CD14-positive monocyte (primary cell): ENCODE measurements at regions not wholly inside any gene's neighbourhood (a gene's known extent, or its start where the extent isn't known, plus 50 kb on each side); places are given as distances from the start of the nearest gene placed in this dataset.

Source experiments
- DNase-seq, 3 donors: peaks; one replicate each; pipeline ENCODE4 v3.0.0-alpha.2; 2011 to 2022
- H2AFZ ChIP-seq: 2 replicates; pipeline ENCODE4 v1.6.0; 2012; ENCODE audit warnings: mild to moderate bottlenecking, low read depth, low read length, inconsistent platforms; ENCODE audit not compliant: insufficient read depth, poor library complexity, severe bottlenecking
- H3K27ac ChIP-seq, 2 donors: 1 replicate in 1 of 2; 2 replicates in 1 of 2; pipeline ENCODE4 v1.5.1; 2012 to 2013; ENCODE audit warnings: low read length in 2 of 2, control low read depth in 1 of 2, inconsistent platforms in 1 of 2, low read depth in 1 of 2, mild to moderate bottlenecking in 1 of 2
- H3K27me3 ChIP-seq, 2 donors: one replicate each; pipeline versions ENCODE4 v1.6.0 to v1.6.1; 2011 to 2013; ENCODE audit warnings: low read length in 2 of 2; ENCODE audit not compliant: control insufficient read depth in 2 of 2, insufficient read depth in 2 of 2
- H3K36me3 ChIP-seq, 2 donors: replicated peaks in 1 of 2; 1 replicate in 1 of 2; 2 replicates in 1 of 2; pipeline versions ENCODE4 v1.5.1 to v1.6.1; 2012 to 2013; ENCODE audit warnings: low read length in 2 of 2, control low read depth in 1 of 2, inconsistent platforms in 1 of 2, mild to moderate bottlenecking in 1 of 2; ENCODE audit not compliant: insufficient read depth in 2 of 2, control insufficient read depth in 1 of 2
- H3K4me1 ChIP-seq, 2 donors: 1 replicate in 1 of 2; 2 replicates in 1 of 2; pipeline versions ENCODE4 v1.5.1 to v1.6.1; 2012 to 2013; ENCODE audit warnings: low read length in 2 of 2, control low read depth in 1 of 2, inconsistent platforms in 1 of 2, mild to moderate bottlenecking in 1 of 2, moderate library complexity in 1 of 2; ENCODE audit not compliant: insufficient read depth in 2 of 2, control insufficient read depth in 1 of 2
- H3K4me2 ChIP-seq: replicated peaks from 2 replicates; pipeline ENCODE3; 2012; ENCODE audit warnings: low read length, moderate library complexity, mild to moderate bottlenecking; ENCODE audit not compliant: poor library complexity, severe bottlenecking; ENCODE audit errors: extremely low read depth
- H3K4me3 ChIP-seq, 3 experiments: fragments of 200-600 bp in 1 of 3; sonication (generic) in 1 of 3; replicated peaks in 1 of 3; 1 replicate in 2 of 3; 2 replicates in 1 of 3; pipeline ENCODE4 v1.5.1; 2011 to 2013; ENCODE audit warnings: low read length in 3 of 3, mild to moderate bottlenecking in 3 of 3, control low read depth in 2 of 3, low read depth in 2 of 3, inconsistent platforms in 1 of 3, moderate library complexity in 1 of 3
- H3K79me2 ChIP-seq: 2 replicates; pipeline ENCODE4 v1.6.0; 2012; ENCODE audit warnings: mild to moderate bottlenecking, control low read depth, inconsistent platforms, low read length, moderate library complexity; ENCODE audit not compliant: insufficient read depth
- H3K9ac ChIP-seq: 2 replicates; pipeline ENCODE4 v1.6.0; 2017; ENCODE audit warnings: low read length, mild to moderate bottlenecking; ENCODE audit not compliant: insufficient read depth, poor library complexity, severe bottlenecking
- H3K9me3 ChIP-seq, 2 donors: replicated peaks in 1 of 2; 1 replicate in 1 of 2; 2 replicates in 1 of 2; pipeline versions ENCODE4 v1.5.1 to v1.6.1; 2012 to 2013; ENCODE audit warnings: low read length in 2 of 2, control low read depth in 1 of 2; ENCODE audit not compliant: control insufficient read depth in 1 of 2, insufficient read depth in 1 of 2
- H4K20me1 ChIP-seq: 2 replicates; pipeline ENCODE4 v1.6.0; 2012; ENCODE audit warnings: mild to moderate bottlenecking, low read length, control low read depth, moderate library complexity; ENCODE audit not compliant: insufficient read depth
- H3K27ac Mint-ChIP-seq, 7 donors: one replicate each; pipeline ENCODE4 v1.8.0; 2020; ENCODE audit warnings: mild to moderate bottlenecking in 7 of 7, mixed read lengths in 7 of 7, moderate library complexity in 6 of 7, inconsistent platforms in 2 of 7
- H3K27me3 Mint-ChIP-seq, 3 donors: one replicate each; pipeline ENCODE4 v1.8.0; 2021 to 2022; ENCODE audit warnings: low read depth in 3 of 3, mild to moderate bottlenecking in 3 of 3, mixed read lengths in 3 of 3, moderate library complexity in 3 of 3, inconsistent platforms in 1 of 3
- H3K36me3 Mint-ChIP-seq, 2 donors: one replicate each; pipeline ENCODE4 v1.8.0; 2020; ENCODE audit warnings: mixed read lengths in 2 of 2, inconsistent platforms in 1 of 2, mild to moderate bottlenecking in 1 of 2
- H3K4me1 Mint-ChIP-seq: one replicate; pipeline ENCODE4 v1.8.0; 2020; ENCODE audit warnings: mild to moderate bottlenecking, mixed read lengths
- H3K4me3 Mint-ChIP-seq, 2 donors: one replicate each; pipeline ENCODE4 v1.8.0; 2020; ENCODE audit warnings: mild to moderate bottlenecking in 2 of 2, mixed read lengths in 2 of 2, moderate library complexity in 1 of 2
- H3K9me3 Mint-ChIP-seq, 7 donors: one replicate each; pipeline ENCODE4 v1.8.0; 2020 to 2022; ENCODE audit warnings: mixed read lengths in 7 of 7, mild to moderate bottlenecking in 6 of 7, moderate library complexity in 6 of 7, inconsistent platforms in 2 of 7
- WGBS: methylation state at CpG from one replicate; pipeline ENCODE4 v1.1.5; 2013; ENCODE audit warnings: missing lambda C conversion rate; ENCODE audit not compliant: insufficient coverage; 5-methylcytosine and 5-hydroxymethylcytosine counted together
- intact Hi-C, 2 donors: fragments of 100-400 bp; cut with micrococcal nuclease; formaldehyde crosslinking; loops; one replicate each; pipeline versions ENCODE4 v1.15.0 to v1.15.1; 2023
- TF ChIP-seq, protein P1 (sequence below): fragments of 200-600 bp; IDR thresholded peaks from one replicate; pipeline ENCODE4 v1.8.0; 2022; ENCODE audit warnings: antibody characterized with exemption, mild to moderate bottlenecking

DNA sequence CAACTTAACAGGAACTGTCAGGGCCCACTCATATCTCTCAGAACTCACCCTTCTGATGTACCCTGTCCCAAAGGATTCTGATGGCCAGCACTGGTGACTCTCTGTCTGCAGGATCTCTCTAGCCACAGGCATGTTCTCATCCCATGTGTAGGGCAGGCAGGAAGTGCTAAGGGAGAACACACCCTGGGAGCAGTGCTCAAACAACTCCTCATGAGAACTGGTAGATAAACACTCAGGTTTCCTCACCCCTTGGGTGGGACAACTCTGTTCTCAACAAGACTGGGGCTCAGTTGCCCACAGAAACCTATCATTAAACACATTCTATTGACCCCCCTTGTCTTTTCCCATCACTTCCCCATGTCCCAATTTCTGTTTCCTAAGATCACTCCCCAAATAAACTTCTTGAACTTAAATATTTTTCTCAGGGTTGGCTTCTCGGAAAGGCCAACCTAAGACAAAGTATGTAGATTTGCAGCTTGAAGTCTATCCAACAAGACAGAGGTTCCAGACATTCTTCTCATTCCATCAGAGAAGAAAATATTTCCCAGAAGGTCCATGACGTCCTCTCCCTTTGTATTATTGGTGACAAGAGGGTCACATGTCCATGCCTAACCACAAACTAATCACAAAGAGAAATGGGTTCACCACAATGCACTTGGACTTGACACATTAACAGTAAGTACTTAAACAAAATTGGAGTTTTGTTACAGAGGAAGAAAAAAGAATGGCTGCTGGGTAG is 276.6 kb upstream of the GADL1 start:
- intact Hi-C loops: no loop called here
- no peak overlapping the region for H3K4me3 ChIP-seq

DNA sequence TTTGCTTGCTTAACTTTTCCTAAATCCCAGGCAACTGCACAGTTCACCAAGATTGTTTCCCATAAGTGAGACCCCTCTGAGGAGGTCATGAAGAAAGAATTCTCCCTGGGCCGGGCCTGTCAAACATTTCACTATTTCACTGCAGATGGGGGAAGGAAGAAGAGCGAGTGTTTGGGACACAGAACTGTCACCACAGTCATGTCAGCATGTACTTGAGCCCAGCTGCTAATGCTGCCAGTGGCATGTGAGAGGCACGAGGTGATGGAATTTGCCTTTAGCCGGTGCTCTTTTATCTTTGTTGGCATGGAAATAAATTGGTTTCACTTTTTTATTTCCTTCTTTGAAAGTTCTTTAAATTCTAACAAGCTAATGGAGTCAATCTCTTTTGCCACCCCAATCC is 277.9 kb upstream of the GADL1 start:
- Mint-ChIP-seq H3K27me3 (peaks cover 0 to 1% (median 0%) of the 10 kb centered on the region in 3 donors), H3K27ac (no peak overlapping the region)
- no peak for DNase-seq

More for the DNA sequence above, 276.6 kb upstream of the GADL1 start:
- peaks cover 0 to 1% (median 0%) of the 10 kb centered on the region in 3 donors for H3K27me3 Mint-ChIP-seq
- no peaks in the 10 kb centered on the region for H3K9me3 ChIP-seq
- TF ChIP-seq, protein P1, sequence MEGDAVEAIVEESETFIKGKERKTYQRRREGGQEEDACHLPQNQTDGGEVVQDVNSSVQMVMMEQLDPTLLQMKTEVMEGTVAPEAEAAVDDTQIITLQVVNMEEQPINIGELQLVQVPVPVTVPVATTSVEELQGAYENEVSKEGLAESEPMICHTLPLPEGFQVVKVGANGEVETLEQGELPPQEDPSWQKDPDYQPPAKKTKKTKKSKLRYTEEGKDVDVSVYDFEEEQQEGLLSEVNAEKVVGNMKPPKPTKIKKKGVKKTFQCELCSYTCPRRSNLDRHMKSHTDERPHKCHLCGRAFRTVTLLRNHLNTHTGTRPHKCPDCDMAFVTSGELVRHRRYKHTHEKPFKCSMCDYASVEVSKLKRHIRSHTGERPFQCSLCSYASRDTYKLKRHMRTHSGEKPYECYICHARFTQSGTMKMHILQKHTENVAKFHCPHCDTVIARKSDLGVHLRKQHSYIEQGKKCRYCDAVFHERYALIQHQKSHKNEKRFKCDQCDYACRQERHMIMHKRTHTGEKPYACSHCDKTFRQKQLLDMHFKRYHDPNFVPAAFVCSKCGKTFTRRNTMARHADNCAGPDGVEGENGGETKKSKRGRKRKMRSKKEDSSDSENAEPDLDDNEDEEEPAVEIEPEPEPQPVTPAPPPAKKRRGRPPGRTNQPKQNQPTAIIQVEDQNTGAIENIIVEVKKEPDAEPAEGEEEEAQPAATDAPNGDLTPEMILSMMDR: no peak
- H4K20me1 ChIP-seq: no peaks in the 10 kb centered on the region
- H3K79me2 ChIP-seq: no peaks in the 10 kb centered on the region
- no peak for DNase-seq
- H3K9me3 Mint-ChIP-seq: no peaks in the 10 kb centered on the region
- H3K9ac ChIP-seq: no peak overlapping the region
- H3K4me3 Mint-ChIP-seq: no peak overlapping the region
- H3K4me2 ChIP-seq: no peak overlapping the region
- peaks cover 4% of the 10 kb centered on the region for H3K4me1 Mint-ChIP-seq
- no peaks in the 10 kb centered on the region for H3K36me3 Mint-ChIP-seq
- no peaks in the 10 kb centered on the region for H3K36me3 ChIP-seq
- no CpG with 5 or more reads among the region's 2 CpGs for WGBS
- H2AFZ ChIP-seq: no peak overlapping the region
- no peak overlapping the region for H3K27ac ChIP-seq
- no peak overlapping the region for H3K27ac Mint-ChIP-seq
- H3K4me1 ChIP-seq: no peaks in the 10 kb centered on the region
- no peaks in the 10 kb centered on the region for H3K27me3 ChIP-seq

More for the DNA sequence above, 277.9 kb upstream of the GADL1 start:
- intact Hi-C loops: no loop called here
- Histone ChIP-seq H4K20me1 (no peaks in the 10 kb centered on the region), H3K4me1 (no peaks in the 10 kb centered on the region), H3K9me3 (no peaks in the 10 kb centered on the region), H3K4me3 (no peak overlapping the region), H2AFZ (no peak overlapping the region), H3K36me3 (no peaks in the 10 kb centered on the region), H3K9ac (no peak overlapping the region), H3K27me3 (no peaks in the 10 kb centered on the region), H3K4me2 (no peak overlapping the region), H3K79me2 (no peaks in the 10 kb centered on the region), H3K27ac (no peak overlapping the region)
- Mint-ChIP-seq H3K36me3 (no peaks in the 10 kb centered on the region), H3K9me3 (no peaks in the 10 kb centered on the region), H3K4me1 (peaks cover 4% of the 10 kb centered on the region), H3K4me3 (no peak overlapping the region)
- TF ChIP-seq, protein P1: no peak
- 71% methylated on average over 2 of the region's 4 CpGs for WGBS
